HG03103 (cell line): ENCODE measurements at regions not wholly inside any gene's neighbourhood (a gene's known extent, or its start where the extent isn't known, plus 50 kb on each side); places are given as distances from the start of the nearest gene placed in this dataset.

Source experiments
- ATAC-seq: cut with Tn5 transposase; IDR thresholded peaks from one replicate; pipeline ENCODE4 v1.9.1; 2021; ENCODE audit warnings: low read depth; ENCODE audit not compliant: unreplicated experiment

- ATAC-seq: no peak
Measured at GRCh38 chr10:108819302-108819701, 1104.0 kb downstream of the XPNPEP1 start.

DNA sequence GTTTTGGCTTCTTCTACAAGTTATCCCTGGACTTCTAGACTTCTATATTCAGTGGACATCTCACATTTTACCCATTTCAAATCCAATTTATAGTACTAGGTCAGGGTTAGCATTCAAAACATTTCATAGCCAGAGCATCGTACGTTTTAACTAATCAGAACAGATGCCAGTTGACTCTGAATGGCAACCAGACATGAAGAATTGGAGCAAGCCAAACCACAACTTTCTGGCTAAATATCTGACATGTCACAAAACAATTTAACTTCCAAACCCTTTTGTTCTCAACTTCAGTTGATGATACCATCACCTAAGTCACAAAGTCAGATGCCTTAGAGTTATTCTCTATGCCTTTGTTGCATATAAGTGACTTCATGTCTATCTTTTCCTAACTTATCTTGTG lies 1105.7 kb downstream of the XPNPEP1 start:
- ATAC-seq: no peak

- ATAC-seq: no peak
Measured at GRCh38 chr10:108817135-108817534, 1106.2 kb downstream of the XPNPEP1 start.

GRCh38 chr10:108812906-108813305 lies 1110.4 kb downstream of the XPNPEP1 start:
- ATAC-seq: no peak

GRCh38 chr10:108812296-108812695 lies 1111.0 kb downstream of the XPNPEP1 start:
- no peak for ATAC-seq

- no peak for ATAC-seq
Measured at GRCh38 chr10:108808228-108808627, 1115.1 kb downstream of the XPNPEP1 start.

DNA sequence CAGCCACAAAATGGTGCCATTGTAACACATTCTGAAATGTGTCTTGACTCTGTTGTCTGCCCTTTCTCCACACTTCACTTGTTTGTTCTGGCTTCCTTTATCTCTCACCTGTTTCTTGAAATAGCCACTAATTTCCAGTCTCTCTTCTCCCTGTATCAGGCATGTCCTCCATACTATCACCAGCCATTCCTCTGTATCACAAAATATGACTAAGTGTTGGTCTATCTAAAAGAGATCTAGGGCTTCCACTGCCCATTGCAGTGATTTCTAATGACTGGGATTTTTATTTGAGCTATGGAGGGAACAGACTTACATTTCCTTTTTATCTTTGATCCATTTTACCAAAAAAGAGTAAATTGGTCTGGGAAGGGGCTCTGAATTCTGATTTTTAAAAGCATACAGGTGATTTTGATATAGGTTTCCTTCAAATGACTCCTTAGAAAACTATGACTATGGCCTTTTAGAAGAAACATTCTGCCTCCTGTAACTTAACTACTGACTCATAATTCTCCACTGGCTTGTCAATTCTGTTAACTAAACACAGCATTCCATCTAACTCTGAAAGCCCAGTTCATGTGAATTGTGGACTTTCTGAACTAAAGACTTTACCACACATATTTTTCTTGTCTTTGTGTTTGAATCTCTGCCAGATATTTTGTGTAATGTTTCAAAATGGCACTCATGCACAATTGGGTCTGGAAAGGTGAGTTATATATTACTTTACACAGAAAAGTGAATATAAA lies 1121.4 kb downstream of the XPNPEP1 start:
- no peak for ATAC-seq

GRCh38 chr10:108801220-108801619 lies 1122.1 kb downstream of the XPNPEP1 start:
- ATAC-seq: no peak

DNA sequence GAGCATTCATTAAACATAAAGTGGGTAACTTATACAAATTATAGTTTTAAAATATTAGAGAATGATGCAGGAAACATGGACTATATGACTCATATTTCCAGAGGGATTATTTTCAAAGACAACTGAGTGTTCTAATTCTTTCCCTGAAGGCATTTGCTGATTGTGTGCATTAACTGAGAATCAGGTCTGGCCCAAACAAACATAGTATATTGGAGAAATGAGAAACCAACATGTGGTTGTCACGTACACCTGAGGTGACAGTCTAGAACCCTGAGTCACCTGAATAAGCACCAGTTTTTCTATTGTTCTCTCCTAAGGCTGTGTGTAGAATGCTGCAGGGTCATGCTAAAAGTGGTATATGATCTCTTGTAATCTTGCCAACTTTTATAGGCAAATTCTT lies 1125.7 kb downstream of the XPNPEP1 start:
- no peak for ATAC-seq

DNA sequence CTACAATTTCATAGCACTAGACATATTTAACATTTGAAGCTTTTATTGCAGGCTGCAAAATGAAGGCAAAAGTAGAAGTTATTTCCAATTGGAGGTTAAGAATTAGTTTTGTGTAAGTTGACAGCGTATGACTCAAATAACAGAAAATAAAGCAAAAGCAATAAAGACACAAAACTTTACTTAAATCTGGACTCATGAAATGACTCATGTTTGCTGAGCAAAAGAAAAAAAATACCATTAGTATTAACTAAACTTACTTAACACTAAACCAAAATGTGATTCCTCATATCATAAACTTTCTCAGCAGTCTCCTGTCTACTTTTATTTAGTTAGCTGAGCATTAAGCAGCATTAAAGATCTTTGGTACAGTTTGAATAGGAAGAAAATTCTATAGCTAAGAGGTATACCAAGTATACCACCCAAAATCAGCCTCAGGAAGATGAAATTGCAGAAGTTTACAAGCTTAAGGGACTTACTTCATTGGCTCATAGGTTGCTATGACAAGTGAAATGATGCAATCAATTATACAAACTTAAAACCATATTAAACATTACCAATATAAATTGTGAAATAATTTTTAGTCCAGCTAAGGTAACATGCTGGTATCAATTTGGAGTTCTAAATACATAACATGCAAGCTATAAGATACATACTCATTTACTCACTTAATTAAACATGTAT lies 1131.4 kb downstream of the XPNPEP1 start:
- no peak for ATAC-seq

- ATAC-seq: no peak
Measured at GRCh38 chr10:108791030-108791429, 1132.3 kb downstream of the XPNPEP1 start.

DNA sequence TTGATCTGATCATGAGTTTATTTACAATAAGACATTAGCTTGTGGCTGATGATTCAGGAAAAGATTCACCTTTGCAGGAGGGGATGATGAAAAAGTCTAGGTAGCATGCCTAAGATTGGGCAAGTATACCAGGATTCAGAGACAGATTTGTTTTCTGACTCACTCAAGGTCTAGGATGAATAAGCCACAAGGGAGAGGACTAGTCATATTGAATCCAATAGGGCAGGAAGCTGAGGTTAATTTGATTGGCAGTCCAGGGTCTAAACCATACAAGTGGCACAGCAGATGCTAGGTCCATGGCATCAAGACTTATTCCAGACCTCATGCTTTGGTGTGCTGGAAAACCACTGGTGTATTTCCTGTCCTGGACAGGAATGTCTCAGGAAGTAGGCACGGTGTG lies 1133.4 kb downstream of the XPNPEP1 start:
- peak; percentile 74 for ATAC-seq

GRCh38 chr10:108789336-108789735 lies 1134.0 kb downstream of the XPNPEP1 start:
- no peak for ATAC-seq

DNA sequence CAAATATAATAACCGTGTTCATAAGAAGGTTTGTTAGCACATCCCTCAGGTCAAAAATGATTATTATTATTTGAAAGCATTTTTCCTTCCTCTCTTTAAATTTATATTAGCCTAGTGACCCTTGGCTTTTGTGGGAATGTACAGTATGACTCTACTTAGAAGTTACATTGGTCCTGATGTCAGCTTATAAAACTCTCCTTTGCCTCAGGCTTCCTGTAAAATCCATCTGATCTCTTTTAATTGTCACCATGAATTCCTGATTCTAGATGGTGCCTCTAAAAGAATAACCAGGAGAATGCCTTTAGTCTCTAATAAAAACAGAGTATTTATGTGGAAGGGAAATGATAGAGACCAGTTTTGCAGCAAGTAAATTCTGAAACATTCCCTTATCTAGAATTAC lies 1134.4 kb downstream of the XPNPEP1 start:
- ATAC-seq: no peak

GRCh38 chr10:108787932-108788331 lies 1135.4 kb downstream of the XPNPEP1 start:
- ATAC-seq: no peak

GRCh38 chr10:108785011-108785410 lies 1138.3 kb downstream of the XPNPEP1 start:
- ATAC-seq: no peak

DNA sequence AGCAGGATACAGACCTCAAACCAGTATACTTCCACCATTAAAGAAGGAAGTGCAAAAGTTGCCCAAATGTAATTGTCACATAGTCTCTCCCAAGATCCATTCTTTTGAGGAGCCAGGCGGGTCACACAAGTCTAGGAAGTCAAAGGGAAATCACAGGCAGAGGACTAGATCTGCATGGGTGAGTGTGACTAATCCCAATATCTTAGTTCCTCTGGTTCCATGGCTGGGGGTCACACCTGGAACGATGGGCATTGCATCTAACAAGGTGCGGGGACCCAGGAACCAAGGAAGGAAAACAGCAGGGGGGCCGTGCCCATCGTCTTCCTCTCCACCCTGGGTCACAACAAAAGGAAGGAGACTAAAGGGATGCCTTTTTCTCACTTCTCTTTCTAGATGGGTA lies 1138.8 kb downstream of the XPNPEP1 start:
- ATAC-seq: no peak

GRCh38 chr10:108783897-108784296 lies 1139.4 kb downstream of the XPNPEP1 start:
- ATAC-seq: peak; percentile 79

DNA sequence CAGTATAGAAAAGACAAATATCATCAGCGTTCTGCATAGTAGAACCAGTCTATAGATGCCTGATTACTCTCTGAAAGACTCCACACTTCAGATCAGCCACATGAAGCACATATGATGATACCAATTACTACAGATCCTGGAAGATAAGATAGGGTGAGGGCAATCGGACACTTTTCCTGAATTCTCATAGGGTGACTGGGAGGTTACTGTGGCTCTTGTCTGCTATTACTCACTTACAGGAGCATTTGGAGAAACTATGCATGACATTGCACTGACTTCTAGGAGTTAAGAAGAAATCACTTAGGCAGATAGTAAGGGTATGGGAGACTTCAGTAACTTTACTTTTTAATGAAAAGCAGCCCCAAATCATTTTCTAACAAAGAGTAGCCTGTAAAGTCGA lies 1140.9 kb downstream of the XPNPEP1 start:
- no peak for ATAC-seq

GRCh38 chr10:108779501-108779900 lies 1143.8 kb downstream of the XPNPEP1 start:
- ATAC-seq: no peak

GRCh38 chr10:108775911-108776475 lies 1147.3 kb downstream of the XPNPEP1 start:
- ATAC-seq: no peak

DNA sequence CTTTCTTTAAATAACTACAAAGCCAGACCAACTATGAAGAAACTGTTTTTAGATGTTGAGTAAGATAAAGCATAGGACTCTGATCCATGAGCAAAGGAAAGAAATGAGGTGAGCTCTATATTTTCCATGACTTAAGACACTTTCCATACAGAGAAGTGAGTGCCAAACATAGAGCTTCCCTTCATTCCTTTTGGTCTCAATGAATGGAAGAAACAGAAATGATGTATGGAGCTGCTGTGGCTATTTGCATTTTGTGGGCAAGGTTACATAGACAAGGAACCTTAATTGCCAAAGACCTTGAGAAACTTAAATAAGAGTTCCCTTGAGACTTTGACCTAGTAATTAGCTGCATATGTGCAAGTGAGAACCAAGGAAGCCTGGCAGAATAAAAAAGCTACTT lies 1152.2 kb downstream of the XPNPEP1 start:
- no peak for ATAC-seq
